Heart right ventricle (tissue), 16 donors: ENCODE measurements at regions not wholly inside any gene's neighbourhood (a gene's known extent, or its start where the extent isn't known, plus 50 kb on each side); places are given as distances from the start of the nearest gene placed in this dataset.
A peak's percentile ranks its signal among the peaks of the same experiment; 100 is the strongest.
"Not testable (repeated sequence)": the region's sequence is repeated elsewhere in the genome, so short reads cannot be mapped to it uniquely, and the experiment has no call there.

Source experiments
- ATAC-seq, 8 donors: fragments of 200-7000 bp; cut with Tn5 transposase; one replicate each; pipeline ENCODE4 v1.9.1; 2020; ENCODE audit warnings: mild to moderate bottlenecking in 8 of 8, moderate library complexity in 8 of 8, moderate number of reproducible peaks in 1 of 8
- DNase-seq, 2 donors: peaks; one replicate each; pipeline ENCODE4 v3.0.0-alpha.2; 2020
- H3K27ac ChIP-seq, 10 donors: fragments of 200-600 bp; sonication (generic) in 2 of 10; one replicate each; pipeline versions ENCODE4 v1.5.0 to v1.8.0; 2020 to 2022; ENCODE audit warnings: mild to moderate bottlenecking in 3 of 10
- H3K27me3 ChIP-seq, 7 donors: fragments of 200-600 bp; one replicate each; pipeline ENCODE4 v1.8.0; 2021 to 2022; ENCODE audit warnings: mild to moderate bottlenecking in 2 of 7
- H3K36me3 ChIP-seq, 9 donors: fragments of 200-600 bp; sonication (generic) in 1 of 9; one replicate each; pipeline versions ENCODE4 v1.5.0 to v1.8.0; 2020 to 2022; ENCODE audit warnings: mild to moderate bottlenecking in 2 of 9
- H3K4me1 ChIP-seq, 9 donors: fragments of 200-600 bp; sonication (generic) in 1 of 9; one replicate each; pipeline versions ENCODE4 v1.5.0 to v1.8.0; 2020 to 2022; ENCODE audit warnings: mild to moderate bottlenecking in 4 of 9
- H3K4me3 ChIP-seq, 10 donors: fragments of 200-600 bp; sonication (generic) in 2 of 10; one replicate each; pipeline versions ENCODE4 v1.5.0 to v1.8.0; 2020 to 2022; ENCODE audit warnings: mild to moderate bottlenecking in 7 of 10, moderate library complexity in 2 of 10
- H3K9me3 ChIP-seq, 11 donors: fragments of 200-600 bp in 10 of 11; sonication (generic) in 2 of 11; one replicate each; pipeline versions ENCODE4 v1.5.0 to v1.8.0; 2013 to 2022; ENCODE audit warnings: mild to moderate bottlenecking in 2 of 11, control low read depth in 1 of 11, moderate library complexity in 1 of 11
- WGBS, 2 donors: extraction: QIAGEN DNeasy Blood & Tissue Kit; methylation state at CpG; one replicate each; pipeline ENCODE4 v1.1.7; 2013; ENCODE audit warnings: inconsistent platforms in 1 of 2; 5-methylcytosine and 5-hydroxymethylcytosine counted together
- intact Hi-C, 10 donors: fragments of 100-400 bp; cut with DNase I; formaldehyde crosslinking; loops; one replicate each; pipeline versions ENCODE4 v1.11.1 to v1.14.2; 2022
- donor health status: Arrhythmogenic right ventricular cardiomyopathy.
- donor health status: ischemic (EF 13 %, LVEDD 7.1; RV severe dilation, severe dysfunction).
- donor health status: healthy with polysubstance abuse.
- donor health status: DM: no; HTN: yes; CAD: no.
- donor health status: DM: no; HTN: no; CAD: no.
- donor health status: ischemic (EF 25% LVEDD 6.9; RV normal size, moderate dysfunction).
- donor health status: ischemic (EF 25% LVEDD 5.7; RV mildly dilated, moderate dysfunction).
- donor health status: healthy.
- donor health status: DM: yes; HTN: yes; CAD: no.
- donor health status: Ischemic cardiomyopathy.
- donor health status: ischemic (EF 35%, LVEDD 5.7; RV mildly dilated, moderate dysfunction).
- donor health status: nonischemic (EF 11% LVEDD 7.7; RV severe dilation, severe dysfunction).
- donor health status: DM: yes; HTN: yes; CAD: no.
- donor health status: PGD.
- donor health status: ischemic (EF 29% LVEDD 5.4; RV normal size, mild dysfunction).
- donor health status: nonischemic (EF 23%, LVEDD 6.1; RV moderate dilation, normal function).

GRCh38 chr2:87540242-87540641 lies 207.6 kb upstream of the PLGLB2 start:
- H3K36me3 ChIP-seq, intact Hi-C loops, DNase-seq, H3K9me3 ChIP-seq, H3K27ac ChIP-seq, ATAC-seq, H3K4me3 ChIP-seq, H3K4me1 ChIP-seq, H3K27me3 ChIP-seq: not testable (repeated sequence)
- 100% methylated on average over 1 of the region's 3 CpGs for whole genome bisulfite sequencing, 2 donors

- DNase-seq, H3K4me3 ChIP-seq, H3K27me3 ChIP-seq, intact Hi-C loops, H3K36me3 ChIP-seq, H3K27ac ChIP-seq, H3K9me3 ChIP-seq, H3K4me1 ChIP-seq, ATAC-seq: not testable (repeated sequence)
- WGBS, 2 donors: 35 to 36% methylated on average over 4 to 5 of the region's 8 CpGs
Observed at GRCh38 chr2:87542599-87543174, 205.2 kb upstream of the PLGLB2 start.

- H3K4me1 ChIP-seq, H3K27ac ChIP-seq, intact Hi-C loops, H3K27me3 ChIP-seq, ATAC-seq, H3K9me3 ChIP-seq, H3K4me3 ChIP-seq, H3K36me3 ChIP-seq, DNase-seq: not testable (repeated sequence)
- no CpG with 5 or more reads among the region's 1 CpG for WGBS, 2 donors
Observed at GRCh38 chr2:87543797-87544196, 204.1 kb upstream of the PLGLB2 start.

- H3K27me3 ChIP-seq, H3K4me3 ChIP-seq, ATAC-seq, H3K9me3 ChIP-seq, H3K4me1 ChIP-seq, DNase-seq, intact Hi-C loops, H3K27ac ChIP-seq, H3K36me3 ChIP-seq: not testable (repeated sequence)
- WGBS, 2 donors: 70 to 74% methylated on average over 2 of the region's 2 CpGs
Observed at GRCh38 chr2:87547106-87547505, 200.8 kb upstream of the PLGLB2 start.

- H3K27ac ChIP-seq, H3K9me3 ChIP-seq, H3K36me3 ChIP-seq, ATAC-seq, intact Hi-C loops, H3K4me1 ChIP-seq, DNase-seq, H3K4me3 ChIP-seq, H3K27me3 ChIP-seq: not testable (repeated sequence)
Observed at GRCh38 chr2:87547966-87548365, 199.9 kb upstream of the PLGLB2 start.

GRCh38 chr2:87548681-87549536 lies 199.0 kb upstream of the PLGLB2 start:
- DNase-seq, H3K4me3 ChIP-seq, H3K27me3 ChIP-seq, H3K9me3 ChIP-seq, intact Hi-C loops, H3K27ac ChIP-seq, H3K4me1 ChIP-seq, H3K36me3 ChIP-seq: not testable (repeated sequence)
- peak in 1 of 8 donors; percentile 23 for ATAC-seq
- 97% methylated on average over 2 of the region's 7 CpGs for WGBS, 2 donors

GRCh38 chr2:87549561-87550202 lies 198.2 kb upstream of the PLGLB2 start:
- H3K27me3 ChIP-seq, H3K9me3 ChIP-seq, H3K4me1 ChIP-seq, H3K4me3 ChIP-seq, H3K27ac ChIP-seq, H3K36me3 ChIP-seq, intact Hi-C loops: not testable (repeated sequence)
- DNase-seq (peak in 1 of 2 donors; percentile 11), ATAC-seq (peak; percentile 76 to 98 (median 91))

GRCh38 chr2:87554678-87555077 lies 193.2 kb upstream of the PLGLB2 start:
- ATAC-seq, DNase-seq, intact Hi-C loops, H3K9me3 ChIP-seq, H3K27ac ChIP-seq, H3K4me3 ChIP-seq, H3K4me1 ChIP-seq, H3K27me3 ChIP-seq, H3K36me3 ChIP-seq: not testable (repeated sequence)
- WGBS, 2 donors: 100% methylated on average over 1 of the region's 4 CpGs; no CpG with 5 or more reads in 1 of the 2 donors

GRCh38 chr2:87555082-87555481 lies 192.8 kb upstream of the PLGLB2 start:
- H3K4me1 ChIP-seq, H3K36me3 ChIP-seq, intact Hi-C loops, H3K27me3 ChIP-seq, H3K27ac ChIP-seq, DNase-seq, H3K9me3 ChIP-seq, H3K4me3 ChIP-seq: not testable (repeated sequence)
- peak in 1 of 8 donors; percentile 16 for ATAC-seq
- 47% methylated on average over 3 of the region's 4 CpGs; no CpG with 5 or more reads in 1 of the 2 donors for WGBS, 2 donors

- H3K4me3 ChIP-seq, H3K27me3 ChIP-seq, ATAC-seq, H3K36me3 ChIP-seq, DNase-seq, intact Hi-C loops, H3K9me3 ChIP-seq, H3K27ac ChIP-seq, H3K4me1 ChIP-seq: not testable (repeated sequence)
- 86 to 94% methylated on average over 2 of the region's 5 CpGs for WGBS, 2 donors
Observed at GRCh38 chr2:87559001-87559400, 188.9 kb upstream of the PLGLB2 start.

GRCh38 chr2:87559735-87560134 lies 188.2 kb upstream of the PLGLB2 start:
- H3K27ac ChIP-seq, H3K36me3 ChIP-seq, H3K27me3 ChIP-seq, H3K4me1 ChIP-seq, ATAC-seq, H3K4me3 ChIP-seq, DNase-seq, H3K9me3 ChIP-seq, intact Hi-C loops: not testable (repeated sequence)
- WGBS, 2 donors: 96 to 100% methylated on average over 1 of the region's 2 CpGs
